Mammary epithelial cell (primary cell): ENCODE measurements at regions not wholly inside any gene's neighbourhood (a gene's known extent, or its start where the extent isn't known, plus 50 kb on each side); places are given as distances from the start of the nearest gene placed in this dataset.

Experiments
- CTCF ChIP-seq, 2 donors: IDR thresholded peaks in 1 of 2; conservative IDR thresholded peaks in 1 of 2; 2 replicates each; pipeline ENCODE4 v1.5.1; 2011 to 2012; ENCODE audit warnings: inconsistent platforms in 2 of 2, low read length in 2 of 2, mild to moderate bottlenecking in 2 of 2, control low read depth in 1 of 2, low read depth in 1 of 2; ENCODE audit not compliant: insufficient read depth in 1 of 2; ENCODE audit errors: extremely low read depth in 1 of 2
- EZH2 ChIP-seq: IDR thresholded peaks from 2 replicates; pipeline ENCODE4 v1.6.1; 2012; ENCODE audit warnings: low read length, inconsistent platforms, borderline replicate concordance

GRCh38 chr14:27392153-27392552 lies 794.3 kb upstream of the NOVA1 start:
- TF ChIP-seq CTCF (conservative IDR thresholded peaks at IDR 0.05 in 1 of 2, IDR thresholded peaks at IDR 0.05 in 1 of 2; ENCODE audit: extremely low read depth in 1 of 2, insufficient read depth in 1 of 2, low read depth in 1 of 2, low read length in 2 of 2) = no peak
- TF ChIP-seq EZH2 = no peak
